ENCODE measurements at regions not wholly inside any gene's neighbourhood (a gene's known extent, or its start where the extent isn't known, plus 50 kb on each side); places are given as distances from the start of the nearest gene placed in this dataset.
"Not testable (repeated sequence)": the region's sequence is repeated elsewhere in the genome, so short reads cannot be mapped to it uniquely, and the experiment has no call there.

GRCh38 chr2:71926876-71927756 lies 220.5 kb downstream of the CYP26B1 start:
- no peak for DNase-seq (ENCODE audit: low read depth in 4 of 4, low spot score in 3 of 4)

- peak in 3 of 4 donors; percentile 48 to 57 (median 55) for DNase-seq (ENCODE audit: low read depth in 4 of 4, low spot score in 3 of 4)
Observed at GRCh38 chr2:71926089-71926447, 221.6 kb downstream of the CYP26B1 start.

GRCh38 chr2:71925268-71926088 lies 222.2 kb downstream of the CYP26B1 start:
- no peak for DNase-seq (ENCODE audit: low read depth in 4 of 4, low spot score in 3 of 4)

GRCh38 chr2:71923887-71924533 lies 223.7 kb downstream of the CYP26B1 start:
- peak in 2 of 4 donors; percentile 60 to 63 for DNase-seq (ENCODE audit: low read depth in 4 of 4, low spot score in 3 of 4)

GRCh38 chr2:71923143-71923525 lies 224.5 kb downstream of the CYP26B1 start:
- no peak for DNase-seq (ENCODE audit: low read depth in 4 of 4, low spot score in 3 of 4)

- DNase-seq (ENCODE audit: low read depth in 4 of 4, low spot score in 3 of 4), result no peak
Observed at GRCh38 chr2:71922499-71923142, 225.0 kb downstream of the CYP26B1 start.

- DNase-seq (ENCODE audit: low read depth in 4 of 4, low spot score in 3 of 4), result no peak
Observed at GRCh38 chr2:71922091-71922490, 225.6 kb downstream of the CYP26B1 start.

- not testable (repeated sequence) for DNase-seq (ENCODE audit: low read depth in 4 of 4, low spot score in 3 of 4)
Observed at GRCh38 chr2:71920819-71921218, 226.8 kb downstream of the CYP26B1 start.

- no peak for DNase-seq (ENCODE audit: low read depth in 4 of 4, low spot score in 3 of 4)
Observed at GRCh38 chr2:71919708-71920107, 228.0 kb downstream of the CYP26B1 start.

GRCh38 chr2:71910277-71910676 lies 237.4 kb downstream of the CYP26B1 start:
- DNase-seq (ENCODE audit: low read depth in 4 of 4, low spot score in 3 of 4), result no peak

- DNase-seq (ENCODE audit: low read depth in 4 of 4, low spot score in 3 of 4), result no peak
Observed at GRCh38 chr2:71908798-71909197, 238.9 kb downstream of the CYP26B1 start.

- DNase-seq (ENCODE audit: low read depth in 4 of 4, low spot score in 3 of 4), result no peak
Observed at GRCh38 chr2:71907503-71907902, 240.2 kb downstream of the CYP26B1 start.

GRCh38 chr2:71906357-71906973 lies 241.2 kb downstream of the CYP26B1 start:
- no peak for DNase-seq (ENCODE audit: low read depth in 4 of 4, low spot score in 3 of 4)

GRCh38 chr2:71905205-71905604 lies 242.5 kb downstream of the CYP26B1 start:
- DNase-seq (ENCODE audit: low read depth in 4 of 4, low spot score in 3 of 4), result no peak

- no peak for DNase-seq (ENCODE audit: low read depth in 4 of 4, low spot score in 3 of 4)
Observed at GRCh38 chr2:71903841-71904240, 243.8 kb downstream of the CYP26B1 start.

- no peak for DNase-seq (ENCODE audit: low read depth in 4 of 4, low spot score in 3 of 4)
Observed at GRCh38 chr2:71901466-71901865, 246.2 kb downstream of the CYP26B1 start.

GRCh38 chr2:71898851-71899681 lies 248.6 kb downstream of the CYP26B1 start:
- DNase-seq (ENCODE audit: low read depth in 4 of 4, low spot score in 3 of 4), result no peak

- no peak for DNase-seq (ENCODE audit: low read depth in 4 of 4, low spot score in 3 of 4)
Observed at GRCh38 chr2:71898375-71898774, 249.3 kb downstream of the CYP26B1 start.

GRCh38 chr2:71897836-71898235 lies 249.8 kb downstream of the CYP26B1 start:
- no peak for DNase-seq (ENCODE audit: low read depth in 4 of 4, low spot score in 3 of 4)

GRCh38 chr2:71897137-71897480 lies 250.6 kb downstream of the CYP26B1 start:
- DNase-seq (ENCODE audit: low read depth in 4 of 4, low spot score in 3 of 4), result no peak
